ENCODE measurements at regions not wholly inside any gene's neighbourhood (a gene's known extent, or its start where the extent isn't known, plus 50 kb on each side); places are given as distances from the start of the nearest gene placed in this dataset.
"Not testable (repeated sequence)": the region's sequence is repeated elsewhere in the genome, so short reads cannot be mapped to it uniquely, and the experiment has no call there.

- H3K27me3 ChIP-seq: no peaks in the 10 kb centered on the region
- ATAC-seq: no peak
- no peak overlapping the region for H3K27ac ChIP-seq
- H3K4me1 ChIP-seq: no peaks in the 10 kb centered on the region
- no peak for DNase-seq
- intact Hi-C loops (cut with DNase I): no loop called here
- 64% methylated on average over 24 of the region's 38 CpGs for WGBS (ENCODE audit: insufficient coverage, low coverage, low lambda C conversion rate, missing lambda C conversion rate)
- TF ChIP-seq POLR2A (IDR thresholded peaks at IDR 0.05): no peak
- H3K36me3 ChIP-seq: no peaks in the 10 kb centered on the region
- H3K4me3 ChIP-seq: no peak overlapping the region
- no peaks in the 10 kb centered on the region for H3K9me3 ChIP-seq
Observed at GRCh38 chr20:30892541-30893345, 364.7 kb upstream of the DEFB115 start.

GRCh38 chr20:30893346-30894314 lies 363.8 kb upstream of the DEFB115 start:
- not testable (repeated sequence) for H3K36me3 ChIP-seq

GRCh38 chr20:30894707-30895353 lies 362.6 kb upstream of the DEFB115 start:
- DNase-seq; ATAC-seq; H3K27me3 ChIP-seq; intact Hi-C loops (cut with DNase I); H3K4me3 ChIP-seq; H3K27ac ChIP-seq; H3K4me1 ChIP-seq; H3K36me3 ChIP-seq; H3K9me3 ChIP-seq: not testable (repeated sequence)
- WGBS (ENCODE audit: insufficient coverage, low coverage, low lambda C conversion rate, missing lambda C conversion rate): 57% methylated on average over 12 of the region's 35 CpGs

More at GRCh38 chr20:30893346-30894314, 363.8 kb upstream of the DEFB115 start:
- H3K27me3 ChIP-seq; intact Hi-C loops (cut with DNase I); H3K4me1 ChIP-seq; DNase-seq; H3K9me3 ChIP-seq; ATAC-seq; H3K4me3 ChIP-seq; H3K27ac ChIP-seq: not testable (repeated sequence)
- 69% methylated on average over 19 of the region's 48 CpGs for WGBS (ENCODE audit: insufficient coverage, low coverage, low lambda C conversion rate, missing lambda C conversion rate)

- DNase-seq; intact Hi-C loops (cut with DNase I); ATAC-seq; H3K27me3 ChIP-seq; H3K4me1 ChIP-seq; H3K36me3 ChIP-seq; H3K27ac ChIP-seq; H3K9me3 ChIP-seq; H3K4me3 ChIP-seq: not testable (repeated sequence)
- no CpG with 5 or more reads among the region's 25 CpGs for WGBS (ENCODE audit: insufficient coverage, low coverage, low lambda C conversion rate, missing lambda C conversion rate)
Observed at GRCh38 chr20:30895354-30895711, 362.1 kb upstream of the DEFB115 start.

GRCh38 chr20:30899370-30900079 lies 357.9 kb upstream of the DEFB115 start:
- H3K4me3 ChIP-seq; H3K9me3 ChIP-seq; intact Hi-C loops (cut with DNase I); H3K4me1 ChIP-seq; DNase-seq; H3K27me3 ChIP-seq; H3K36me3 ChIP-seq; ATAC-seq; H3K27ac ChIP-seq: not testable (repeated sequence)
- 42% methylated on average over 20 of the region's 41 CpGs for WGBS (ENCODE audit: insufficient coverage, low coverage, low lambda C conversion rate, missing lambda C conversion rate)

GRCh38 chr20:30900080-30900719 lies 357.3 kb upstream of the DEFB115 start:
- H3K36me3 ChIP-seq; ATAC-seq; H3K4me1 ChIP-seq; H3K27ac ChIP-seq; H3K27me3 ChIP-seq; intact Hi-C loops (cut with DNase I); H3K4me3 ChIP-seq; H3K9me3 ChIP-seq; DNase-seq: not testable (repeated sequence)
- 60% methylated on average over 2 of the region's 30 CpGs for WGBS (ENCODE audit: insufficient coverage, low coverage, low lambda C conversion rate, missing lambda C conversion rate)

GRCh38 chr20:30905231-30905630 lies 352.2 kb upstream of the DEFB115 start:
- H3K27me3 ChIP-seq, H3K9me3 ChIP-seq: not testable (repeated sequence)

More at GRCh38 chr20:30905231-30905630, 352.2 kb upstream of the DEFB115 start:
- 88% methylated on average over 18 of the region's 19 CpGs for WGBS (ENCODE audit: insufficient coverage, low coverage, low lambda C conversion rate, missing lambda C conversion rate)
- H3K4me3 ChIP-seq; DNase-seq; ATAC-seq; H3K4me1 ChIP-seq; H3K27ac ChIP-seq; H3K36me3 ChIP-seq; intact Hi-C loops (cut with DNase I): not testable (repeated sequence)
